ENCODE measurements at regions not wholly inside any gene's neighbourhood (a gene's known extent, or its start where the extent isn't known, plus 50 kb on each side); places are given as distances from the start of the nearest gene placed in this dataset.

- DNase-seq, result no peak
Observed at GRCh38 chr2:165033402-165033801, 78.1 kb upstream of the SLC38A11 start.

DNA sequence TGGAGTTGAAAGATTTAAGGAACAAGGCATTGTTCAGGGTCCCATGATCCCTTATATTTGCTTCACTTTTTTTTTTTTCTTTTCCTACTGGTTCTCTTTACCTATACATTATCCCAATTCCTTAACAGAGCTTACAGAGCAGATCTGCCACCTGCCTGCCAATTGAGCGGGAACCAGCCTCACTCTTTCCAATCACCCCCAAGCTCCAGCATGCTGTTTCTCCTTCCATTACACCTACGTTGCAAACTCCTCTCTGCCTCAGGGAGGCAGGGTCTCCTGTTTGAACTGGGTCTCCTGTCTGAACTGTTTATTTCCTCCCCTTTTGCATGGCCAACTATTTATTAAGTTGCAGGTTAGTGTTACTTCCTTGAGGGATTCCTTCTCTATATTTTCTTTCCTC is 77.2 kb upstream of the SLC38A11 start:
- DNase-seq, result no peak

- DNase-seq, result no peak
Observed at GRCh38 chr2:165024199-165024598, 68.9 kb upstream of the SLC38A11 start.

- no peak for DNase-seq
Observed at GRCh38 chr2:165022781-165023180, 67.5 kb upstream of the SLC38A11 start.

DNA sequence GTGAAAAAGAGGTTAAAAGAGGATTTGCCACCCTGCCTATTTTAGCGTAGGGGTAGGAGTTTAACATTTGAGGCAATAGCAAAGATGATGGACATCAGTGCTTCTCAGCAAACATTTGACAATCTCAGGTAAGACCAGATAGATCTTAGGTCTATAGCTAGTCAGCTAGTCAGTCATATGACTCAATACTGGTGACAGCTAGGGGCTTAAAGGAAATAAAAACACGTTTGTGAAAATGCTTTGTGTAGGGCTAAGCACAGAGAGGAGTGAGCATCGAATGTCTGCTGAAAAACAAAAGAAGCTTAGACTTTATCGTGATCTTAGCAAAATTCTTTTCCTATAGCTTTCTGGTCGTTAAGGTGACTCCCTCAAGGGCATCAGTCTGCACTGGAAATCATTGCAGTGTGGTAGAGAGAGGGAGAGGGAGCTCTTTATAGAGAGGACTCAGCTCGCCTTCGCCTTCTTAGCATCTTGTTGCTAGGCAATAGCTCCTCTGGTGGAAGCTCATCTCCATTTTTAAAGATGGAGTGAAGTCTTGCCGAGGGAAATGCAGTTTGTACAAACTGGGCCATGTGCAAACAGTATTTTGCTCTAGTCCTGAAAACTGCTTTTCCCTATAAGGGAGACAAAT is 62.8 kb upstream of the SLC38A11 start:
- DNase-seq, result no peak

DNA sequence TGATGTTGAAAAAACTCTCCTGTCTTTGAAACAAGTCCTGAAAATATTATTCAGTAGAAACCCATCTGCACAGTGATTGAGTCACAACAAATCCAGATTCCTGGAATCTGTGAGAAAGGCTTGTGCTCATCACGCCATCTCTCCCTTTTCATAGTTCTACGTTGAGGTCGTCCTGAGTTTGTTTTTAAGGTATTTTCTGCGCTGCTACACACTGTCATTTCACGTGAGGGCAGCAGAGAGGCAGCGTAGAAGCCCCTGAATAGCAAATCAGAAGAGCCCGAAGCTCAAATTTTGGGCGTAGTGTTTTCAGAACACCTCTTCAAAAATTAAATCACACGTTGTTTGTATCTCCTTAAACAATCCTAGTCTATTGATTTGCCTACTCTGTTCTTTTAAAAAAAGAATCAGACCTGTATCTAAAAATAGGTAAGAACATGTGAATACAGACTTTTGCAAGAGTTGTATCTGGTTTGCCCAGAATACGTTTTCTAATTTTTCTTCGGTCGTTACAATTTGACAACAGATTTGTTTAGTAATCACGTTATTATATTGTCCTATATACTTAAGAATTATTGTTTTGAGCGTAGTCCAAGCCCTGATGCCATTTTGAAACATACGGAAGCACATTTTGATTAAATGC is 61.6 kb upstream of the SLC38A11 start:
- peak; percentile 34 for DNase-seq

GRCh38 chr2:165015052-165015642 is 59.8 kb upstream of the SLC38A11 start:
- peak; percentile 62 for DNase-seq

GRCh38 chr2:165013944-165014619 is 58.8 kb upstream of the SLC38A11 start:
- DNase-seq, result no peak

- no peak for DNase-seq
Observed at GRCh38 chr2:165011199-165011598, 55.9 kb upstream of the SLC38A11 start.

- DNase-seq, result no peak
Observed at GRCh38 chr2:165010556-165010955, 55.2 kb upstream of the SLC38A11 start.

GRCh38 chr2:165009466-165009865 is 54.1 kb upstream of the SLC38A11 start:
- DNase-seq, result no peak

GRCh38 chr2:165008730-165009315 is 53.5 kb upstream of the SLC38A11 start:
- no peak for DNase-seq

- DNase-seq, result no peak
Observed at GRCh38 chr2:165007161-165007744, 51.9 kb upstream of the SLC38A11 start.
